Astrocyte (in vitro differentiated cells and primary cell): ENCODE measurements at regions not wholly inside any gene's neighbourhood (a gene's known extent, or its start where the extent isn't known, plus 50 kb on each side); places are given as distances from the start of the nearest gene placed in this dataset.

ENCODE experiments used
- DNase-seq: peaks from one replicate; pipeline ENCODE4 v3.0.0-alpha.2; 2010; ENCODE audit warnings: low read depth
- FAIRE-seq: peaks from 2 replicates; lab custom pipeline; 2011; peaks lifted over from hg19 to GRCh38; lab: Jason Lieb, UNC
- H2AFZ ChIP-seq: 2 replicates; pipeline ENCODE4 v1.6.0; 2012; ENCODE audit warnings: low read depth, low read length, inconsistent platforms
- H3K27ac ChIP-seq: 2 replicates; pipeline ENCODE4 v1.5.1; 2011; ENCODE audit warnings: low read depth, low read length, inconsistent platforms
- H3K27me3 ChIP-seq: 2 replicates; pipeline ENCODE4 v1.6.0; 2011; ENCODE audit warnings: low read length, inconsistent platforms; ENCODE audit not compliant: insufficient read depth
- H3K36me3 ChIP-seq: 2 replicates; pipeline ENCODE4 v1.5.1; 2011; ENCODE audit warnings: low read length, inconsistent platforms; ENCODE audit not compliant: insufficient read depth
- H3K4me1 ChIP-seq: 2 replicates; pipeline ENCODE4 v1.5.1; 2011; ENCODE audit warnings: low read length, inconsistent platforms; ENCODE audit not compliant: insufficient read depth
- H3K4me2 ChIP-seq: 2 replicates; pipeline ENCODE4 v1.6.0; 2012; ENCODE audit warnings: low read length, inconsistent platforms
- H3K4me3 ChIP-seq: 2 replicates; pipeline ENCODE4 v1.5.1; 2011; ENCODE audit warnings: low read depth, mild to moderate bottlenecking, low read length, inconsistent platforms; ENCODE audit not compliant: insufficient read depth
- H3K79me2 ChIP-seq: 2 replicates; pipeline ENCODE4 v1.6.0; 2012; ENCODE audit warnings: mild to moderate bottlenecking, low read length, inconsistent platforms; ENCODE audit not compliant: insufficient read depth
- H3K9ac ChIP-seq: 2 replicates; pipeline ENCODE4 v1.6.0; 2012; ENCODE audit warnings: mild to moderate bottlenecking, low read length, inconsistent platforms
- H3K9me3 ChIP-seq: 2 replicates; pipeline ENCODE4 v1.5.1; 2012; ENCODE audit warnings: low read depth, mild to moderate bottlenecking, low read length, inconsistent platforms; ENCODE audit not compliant: insufficient read depth
- H4K20me1 ChIP-seq: 2 replicates; pipeline ENCODE4 v1.6.0; 2012; ENCODE audit warnings: low read length, inconsistent platforms; ENCODE audit not compliant: insufficient read depth
- H3K27ac Mint-ChIP-seq: one replicate; pipeline ENCODE4 v1.8.0; 2021; ENCODE audit warnings: mild to moderate bottlenecking, mixed read lengths; ENCODE audit not compliant: unreplicated experiment
- H3K27me3 Mint-ChIP-seq: one replicate; pipeline ENCODE4 v1.8.0; 2021; ENCODE audit warnings: low read depth, mixed read lengths; ENCODE audit not compliant: unreplicated experiment
- H3K36me3 Mint-ChIP-seq: one replicate; pipeline ENCODE4 v1.8.0; 2021; ENCODE audit warnings: low read depth, mixed read lengths; ENCODE audit not compliant: unreplicated experiment
- H3K4me1 Mint-ChIP-seq: one replicate; pipeline ENCODE4 v1.8.0; 2021; ENCODE audit warnings: low read depth, mixed read lengths; ENCODE audit not compliant: unreplicated experiment
- H3K4me3 Mint-ChIP-seq: one replicate; pipeline ENCODE4 v1.8.0; 2021; ENCODE audit warnings: mild to moderate bottlenecking, moderate library complexity, mixed read lengths; ENCODE audit not compliant: unreplicated experiment
- H3K9me3 Mint-ChIP-seq: one replicate; pipeline ENCODE4 v1.8.0; 2021; ENCODE audit warnings: mild to moderate bottlenecking, mixed read lengths; ENCODE audit not compliant: unreplicated experiment
- CTCF ChIP-seq: IDR thresholded peaks from 2 replicates; pipeline ENCODE4 v1.5.1; 2011; ENCODE audit warnings: low read depth, mild to moderate bottlenecking, inconsistent platforms, low read length, moderate library complexity; ENCODE audit not compliant: insufficient read depth
- EZH2 ChIP-seq: IDR thresholded peaks from 2 replicates; pipeline ENCODE4 v1.6.1; 2012; ENCODE audit warnings: mild to moderate bottlenecking, low read length, inconsistent platforms; ENCODE audit not compliant: insufficient read depth

GRCh38 chr4:22911285-22911684 lies 218.5 kb downstream of the GBA3 start:
- no peaks in the 10 kb centered on the region for H3K27me3 ChIP-seq
- H3K27me3 Mint-ChIP-seq: peaks cover 2% of the 10 kb centered on the region
- H3K79me2 ChIP-seq: no peaks in the 10 kb centered on the region
- H3K4me1 Mint-ChIP-seq: no peaks in the 10 kb centered on the region
- H3K4me1 ChIP-seq: no peaks in the 10 kb centered on the region
- H3K9ac ChIP-seq: no peak overlapping the region
- H3K36me3 Mint-ChIP-seq: no peaks in the 10 kb centered on the region
- H3K9me3 ChIP-seq: no peaks in the 10 kb centered on the region
- no peak overlapping the region for H3K4me2 ChIP-seq
- no peak for DNase-seq
- no peak overlapping the region for H3K27ac Mint-ChIP-seq
- TF ChIP-seq EZH2: no peak
- TF ChIP-seq CTCF: no peak
- H4K20me1 ChIP-seq: no peaks in the 10 kb centered on the region
- no peaks in the 10 kb centered on the region for H3K36me3 ChIP-seq
- no peak overlapping the region for H3K4me3 Mint-ChIP-seq
- no peak overlapping the region for H2AFZ ChIP-seq
- no peak for FAIRE-seq
- no peak overlapping the region for H3K4me3 ChIP-seq
- H3K9me3 Mint-ChIP-seq: no peaks in the 10 kb centered on the region
- no peak overlapping the region for H3K27ac ChIP-seq

- H3K9ac ChIP-seq: no peak overlapping the region
- H3K27me3 Mint-ChIP-seq: peaks cover 2% of the 10 kb centered on the region
- FAIRE-seq (no peak), DNase-seq (no peak)
- no peaks in the 10 kb centered on the region for H3K4me1 Mint-ChIP-seq
- no peaks in the 10 kb centered on the region for H3K9me3 ChIP-seq
- H4K20me1 ChIP-seq: no peaks in the 10 kb centered on the region
- H3K9me3 Mint-ChIP-seq: no peaks in the 10 kb centered on the region
- no peaks in the 10 kb centered on the region for H3K36me3 Mint-ChIP-seq
- no peak overlapping the region for H3K27ac ChIP-seq
- no peak overlapping the region for H2AFZ ChIP-seq
- no peak overlapping the region for H3K4me3 Mint-ChIP-seq
- no peaks in the 10 kb centered on the region for H3K36me3 ChIP-seq
- no peaks in the 10 kb centered on the region for H3K79me2 ChIP-seq
- no peaks in the 10 kb centered on the region for H3K27me3 ChIP-seq
- H3K27ac Mint-ChIP-seq: no peak overlapping the region
- no peaks in the 10 kb centered on the region for H3K4me1 ChIP-seq
- no peak overlapping the region for H3K4me2 ChIP-seq
- H3K4me3 ChIP-seq: no peak overlapping the region
- TF ChIP-seq CTCF (no peak), EZH2 (no peak)
Measured at GRCh38 chr4:22910200-22910599, 217.5 kb downstream of the GBA3 start.

- FAIRE-seq (no peak), DNase-seq (no peak)
- peaks cover 7% of the 10 kb centered on the region for H3K4me1 Mint-ChIP-seq
- Histone ChIP-seq H3K4me2 (no peak overlapping the region), H3K4me1 (no peaks in the 10 kb centered on the region), H3K4me3 (no peak overlapping the region), H3K9ac (no peak overlapping the region), H4K20me1 (no peaks in the 10 kb centered on the region), H3K9me3 (no peaks in the 10 kb centered on the region), H3K27me3 (no peaks in the 10 kb centered on the region), H3K27ac (no peak overlapping the region), H2AFZ (no peak overlapping the region), H3K36me3 (no peaks in the 10 kb centered on the region), H3K79me2 (no peaks in the 10 kb centered on the region)
- H3K27ac Mint-ChIP-seq: no peak overlapping the region
- H3K9me3 Mint-ChIP-seq: no peaks in the 10 kb centered on the region
- H3K27me3 Mint-ChIP-seq: peaks cover 2% of the 10 kb centered on the region
- H3K36me3 Mint-ChIP-seq: no peaks in the 10 kb centered on the region
- H3K4me3 Mint-ChIP-seq: no peak overlapping the region
- TF ChIP-seq EZH2 (no peak), CTCF (no peak)
Measured at GRCh38 chr4:22906045-22906444, 213.3 kb downstream of the GBA3 start.
